ENCODE measurements at regions not wholly inside any gene's neighbourhood (a gene's known extent, or its start where the extent isn't known, plus 50 kb on each side); places are given as distances from the start of the nearest gene placed in this dataset.

DNA sequence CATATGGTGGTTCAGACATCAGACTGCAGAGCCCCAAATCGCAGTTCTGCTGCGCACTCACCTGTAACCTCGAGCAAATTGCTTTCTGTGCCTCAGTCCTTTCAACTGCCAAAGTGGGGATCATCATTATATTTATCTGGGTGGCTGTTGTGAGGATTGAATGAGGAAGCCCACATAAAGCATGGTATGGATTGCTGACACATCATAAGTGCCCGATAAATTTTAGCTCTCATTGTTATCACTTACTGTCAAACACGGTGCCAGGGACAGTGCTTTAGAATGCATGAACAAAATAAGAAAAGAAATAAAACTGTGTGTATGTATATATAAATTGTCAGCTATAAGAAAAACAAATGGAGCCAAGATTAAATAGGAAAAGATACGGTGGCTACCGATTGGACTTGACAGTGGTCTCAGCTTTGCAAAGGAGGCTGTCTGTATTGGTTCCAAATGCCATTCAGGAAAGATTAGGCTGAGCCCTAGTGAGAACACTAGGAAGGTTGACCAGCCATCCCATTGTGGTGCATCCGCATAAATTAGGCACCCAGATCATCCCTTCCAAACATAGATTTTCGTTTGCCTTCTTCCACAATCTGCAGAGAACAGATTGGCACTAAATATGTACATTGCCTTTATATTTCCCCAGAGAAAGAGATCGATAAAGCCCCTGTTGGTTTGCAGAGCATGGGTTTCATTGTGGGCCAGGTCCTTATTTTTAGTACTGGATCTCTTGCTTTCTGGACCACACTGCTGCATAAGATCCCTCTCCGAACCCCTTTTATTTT, 91.8 kb upstream of the KAZN start:
- intact Hi-C loops (cut with micrococcal nuclease; ENCODE audit: unreplicated experiment), result no loop called here

DNA sequence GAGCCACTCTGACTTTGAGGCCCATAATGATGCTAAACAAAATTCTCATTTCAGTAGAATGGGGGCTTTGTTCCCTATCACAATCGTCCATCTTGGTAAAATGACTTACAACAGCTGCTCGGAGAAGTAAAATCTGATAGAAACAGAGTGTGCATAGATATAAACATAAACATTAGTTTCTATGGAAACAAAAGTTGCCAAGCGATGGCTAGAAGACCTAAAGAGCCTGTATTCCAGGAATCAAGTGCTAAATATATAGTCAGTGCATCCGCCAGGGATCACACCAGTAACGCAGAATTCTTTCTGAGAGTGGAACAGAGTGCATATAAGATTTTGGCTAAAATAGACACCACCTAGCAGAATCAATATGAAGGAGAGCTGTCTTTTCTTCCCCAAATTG, 91.2 kb upstream of the KAZN start:
- ChIA-PET POLR2A (ENCODE audit: low non-redundant PET) (no interaction called here), CTCF (no interaction called here)
- BruUV-seq (replicated peaks), result no TSS peak
- Histone ChIP-seq H3K4me1 (ENCODE audit: insufficient read depth, low read length, poor library complexity, severe bottlenecking) (peaks cover 21% of the 10 kb centered on the region), H3K27me3 (replicated peaks; ENCODE audit: insufficient read depth, low read depth, low read length, poor library complexity) (no peaks in the 10 kb centered on the region), H3K36me3 (ENCODE audit: insufficient read depth, low read length, poor library complexity, severe bottlenecking) (no peaks in the 10 kb centered on the region), H3K9me3 (ENCODE audit: low read depth, low read length, poor library complexity, severe bottlenecking) (no peaks in the 10 kb centered on the region), H3K4me3 (ENCODE audit: low read depth, low read length, poor library complexity, severe bottlenecking) (no peak overlapping the region), H3K27ac (ENCODE audit: low read depth, low read length, poor library complexity, severe bottlenecking) (no peak overlapping the region)
- DNase-seq (ENCODE audit: low spot score), result no peak
- intact Hi-C loops (cut with micrococcal nuclease; ENCODE audit: unreplicated experiment), result no loop called here
- no peak for TF ChIP-seq EZH2 (IDR thresholded peaks at IDR 0.05; ENCODE audit: borderline replicate concordance, low read depth, low read length, poor library complexity, severe bottlenecking)
- TF ChIP-seq, protein P1, sequence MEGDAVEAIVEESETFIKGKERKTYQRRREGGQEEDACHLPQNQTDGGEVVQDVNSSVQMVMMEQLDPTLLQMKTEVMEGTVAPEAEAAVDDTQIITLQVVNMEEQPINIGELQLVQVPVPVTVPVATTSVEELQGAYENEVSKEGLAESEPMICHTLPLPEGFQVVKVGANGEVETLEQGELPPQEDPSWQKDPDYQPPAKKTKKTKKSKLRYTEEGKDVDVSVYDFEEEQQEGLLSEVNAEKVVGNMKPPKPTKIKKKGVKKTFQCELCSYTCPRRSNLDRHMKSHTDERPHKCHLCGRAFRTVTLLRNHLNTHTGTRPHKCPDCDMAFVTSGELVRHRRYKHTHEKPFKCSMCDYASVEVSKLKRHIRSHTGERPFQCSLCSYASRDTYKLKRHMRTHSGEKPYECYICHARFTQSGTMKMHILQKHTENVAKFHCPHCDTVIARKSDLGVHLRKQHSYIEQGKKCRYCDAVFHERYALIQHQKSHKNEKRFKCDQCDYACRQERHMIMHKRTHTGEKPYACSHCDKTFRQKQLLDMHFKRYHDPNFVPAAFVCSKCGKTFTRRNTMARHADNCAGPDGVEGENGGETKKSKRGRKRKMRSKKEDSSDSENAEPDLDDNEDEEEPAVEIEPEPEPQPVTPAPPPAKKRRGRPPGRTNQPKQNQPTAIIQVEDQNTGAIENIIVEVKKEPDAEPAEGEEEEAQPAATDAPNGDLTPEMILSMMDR (conservative IDR thresholded peaks at IDR 0.05; ENCODE audit: low read depth, low read length), result no peak

More for the DNA sequence above, 91.8 kb upstream of the KAZN start:
- TF ChIP-seq, protein P1 (conservative IDR thresholded peaks at IDR 0.05; ENCODE audit: low read depth, low read length), result no peak
- no peak for TF ChIP-seq EZH2 (IDR thresholded peaks at IDR 0.05; ENCODE audit: borderline replicate concordance, low read depth, low read length, poor library complexity, severe bottlenecking)
- BruUV-seq (replicated peaks), result no TSS peak
- H3K4me1 ChIP-seq (ENCODE audit: insufficient read depth, low read length, poor library complexity, severe bottlenecking), result peaks cover 17% of the 10 kb centered on the region
- no peak for DNase-seq (ENCODE audit: low spot score)
- no peaks in the 10 kb centered on the region for H3K9me3 ChIP-seq (ENCODE audit: low read depth, low read length, poor library complexity, severe bottlenecking)
- H3K27ac ChIP-seq (ENCODE audit: low read depth, low read length, poor library complexity, severe bottlenecking), result no peak overlapping the region
- no peak overlapping the region for H3K4me3 ChIP-seq (ENCODE audit: low read depth, low read length, poor library complexity, severe bottlenecking)
- no peaks in the 10 kb centered on the region for H3K27me3 ChIP-seq (replicated peaks; ENCODE audit: insufficient read depth, low read depth, low read length, poor library complexity)
- H3K36me3 ChIP-seq (ENCODE audit: insufficient read depth, low read length, poor library complexity, severe bottlenecking), result no peaks in the 10 kb centered on the region
- POLR2A ChIA-PET (ENCODE audit: low non-redundant PET), result no interaction called here
- CTCF ChIA-PET, result no interaction called here

DNA sequence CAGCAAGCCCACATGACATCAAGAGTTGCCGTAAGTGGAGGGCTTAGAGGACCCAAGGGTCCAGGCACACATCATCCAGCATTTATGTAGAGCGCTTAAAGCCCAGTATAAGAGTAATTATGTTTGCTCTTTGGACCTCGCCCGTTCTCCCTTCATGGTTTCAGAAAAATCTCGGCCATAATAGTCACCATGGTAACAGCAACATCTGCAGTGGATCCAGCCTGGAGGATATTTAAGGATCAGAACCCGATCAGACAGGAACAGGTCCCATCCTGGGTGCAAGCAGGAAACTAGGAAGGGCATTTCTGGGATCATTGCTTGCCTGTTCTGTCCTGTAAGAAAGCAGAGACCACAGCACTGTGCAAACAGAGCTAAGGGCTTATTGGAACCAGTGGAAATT, 89.9 kb upstream of the KAZN start:
- ChIA-PET POLR2A (ENCODE audit: low non-redundant PET) (no interaction called here), CTCF (no interaction called here)
- intact Hi-C loops (cut with micrococcal nuclease; ENCODE audit: unreplicated experiment), result no loop called here
- H3K27me3 ChIP-seq (replicated peaks; ENCODE audit: insufficient read depth, low read depth, low read length, poor library complexity), result no peaks in the 10 kb centered on the region
- no peak for TF ChIP-seq EZH2 (IDR thresholded peaks at IDR 0.05; ENCODE audit: borderline replicate concordance, low read depth, low read length, poor library complexity, severe bottlenecking)
- TF ChIP-seq, protein P1 (conservative IDR thresholded peaks at IDR 0.05; ENCODE audit: low read depth, low read length), result no peak
- BruUV-seq (replicated peaks), result no TSS peak
- H3K36me3 ChIP-seq (ENCODE audit: insufficient read depth, low read length, poor library complexity, severe bottlenecking), result no peaks in the 10 kb centered on the region
- no peak overlapping the region for H3K27ac ChIP-seq (ENCODE audit: low read depth, low read length, poor library complexity, severe bottlenecking)
- H3K4me1 ChIP-seq (ENCODE audit: insufficient read depth, low read length, poor library complexity, severe bottlenecking), result peaks cover 20% of the 10 kb centered on the region
- DNase-seq (ENCODE audit: low spot score), result no peak
- no peak overlapping the region for H3K4me3 ChIP-seq (ENCODE audit: low read depth, low read length, poor library complexity, severe bottlenecking)
- no peaks in the 10 kb centered on the region for H3K9me3 ChIP-seq (ENCODE audit: low read depth, low read length, poor library complexity, severe bottlenecking)

Measured in A673 (cell line).